Suppressor macrophage (primary cell): ENCODE measurements at regions not wholly inside any gene's neighbourhood (a gene's known extent, or its start where the extent isn't known, plus 50 kb on each side); places are given as distances from the start of the nearest gene placed in this dataset.

Experiments
- DNase-seq, 4 experiments: peaks; one replicate each; pipeline ENCODE4 v3.0.0-alpha.2; 2020 to 2022

DNA sequence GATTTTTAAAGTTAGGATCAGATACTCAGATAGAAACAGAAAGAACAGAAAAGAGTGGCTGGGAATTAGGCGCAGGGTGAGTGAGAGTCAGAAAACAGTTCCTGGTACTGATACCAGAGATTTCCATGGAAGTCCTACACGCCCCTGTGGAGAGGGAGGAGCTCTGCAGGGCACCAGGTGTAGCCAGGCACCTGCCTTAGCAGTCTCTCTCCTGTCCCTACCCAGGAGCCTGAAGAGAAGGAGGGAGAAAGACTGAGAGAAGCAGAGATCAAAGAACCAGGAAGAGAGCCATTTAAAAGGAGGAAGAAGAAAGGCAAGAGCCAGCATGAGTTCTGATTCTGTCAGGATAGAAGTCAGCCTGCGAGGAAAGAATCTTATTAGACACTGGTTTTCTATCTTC lies 65.0 kb downstream of the CBLN1 start:
- DNase-seq, result no peak

DNA sequence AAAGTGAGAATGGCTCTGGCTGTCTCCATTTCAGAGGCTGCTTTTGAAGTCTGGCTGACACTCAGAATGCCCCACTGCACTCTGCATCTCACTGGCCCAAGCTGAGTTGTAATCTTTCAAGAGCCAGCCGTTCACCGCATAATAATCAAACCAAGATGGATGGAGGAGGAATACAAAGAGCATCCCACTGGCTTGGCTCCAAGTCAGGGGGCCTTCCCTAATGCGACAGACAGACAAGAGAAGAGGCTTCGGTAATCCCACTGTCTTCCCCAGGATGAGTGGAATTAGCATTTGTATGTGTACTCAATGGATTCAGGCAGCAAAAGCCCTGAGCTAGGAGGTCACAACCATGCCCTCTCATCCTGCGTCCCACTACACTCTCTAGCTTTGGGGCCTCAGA lies 68.0 kb downstream of the CBLN1 start:
- no peak for DNase-seq

DNA sequence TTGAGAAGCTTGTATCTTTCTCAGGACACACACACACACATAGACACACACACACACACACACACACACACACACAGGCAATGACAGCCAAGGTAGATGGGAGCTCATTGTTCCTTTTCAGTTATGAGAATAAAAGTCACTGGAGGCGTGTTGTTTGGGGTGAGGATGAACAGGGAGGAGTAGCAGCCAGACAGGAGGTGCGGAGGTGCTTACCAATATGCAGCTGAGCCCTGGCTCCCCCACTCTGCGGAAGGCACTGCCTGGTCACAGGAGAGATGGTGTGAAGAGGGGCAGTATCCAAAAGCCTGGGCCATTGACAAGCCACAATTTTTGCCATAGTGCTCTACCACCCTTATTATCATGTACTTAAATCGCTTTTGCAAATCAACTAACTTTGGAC lies 77.4 kb downstream of the CBLN1 start:
- no peak for DNase-seq

DNA sequence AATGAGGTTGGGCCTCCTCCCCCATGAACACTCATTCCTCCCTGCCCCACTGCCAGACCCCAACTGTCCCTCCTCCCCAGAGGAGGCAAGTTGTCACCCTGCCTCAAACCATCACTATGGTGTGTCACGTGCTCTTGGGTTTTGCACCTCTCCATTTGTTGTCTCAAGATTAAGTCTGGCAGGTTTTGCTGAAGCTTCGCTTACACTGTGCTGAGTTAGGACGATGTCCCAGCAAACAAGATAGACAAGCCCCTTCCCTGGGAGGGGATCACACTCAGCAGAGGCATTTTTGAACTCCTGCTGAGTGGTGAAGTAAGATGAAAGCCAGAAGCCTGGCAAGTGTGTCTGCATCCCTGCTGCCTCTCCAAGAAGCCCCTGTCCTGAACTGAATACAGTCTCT lies 78.3 kb downstream of the CBLN1 start:
- no peak for DNase-seq

DNA sequence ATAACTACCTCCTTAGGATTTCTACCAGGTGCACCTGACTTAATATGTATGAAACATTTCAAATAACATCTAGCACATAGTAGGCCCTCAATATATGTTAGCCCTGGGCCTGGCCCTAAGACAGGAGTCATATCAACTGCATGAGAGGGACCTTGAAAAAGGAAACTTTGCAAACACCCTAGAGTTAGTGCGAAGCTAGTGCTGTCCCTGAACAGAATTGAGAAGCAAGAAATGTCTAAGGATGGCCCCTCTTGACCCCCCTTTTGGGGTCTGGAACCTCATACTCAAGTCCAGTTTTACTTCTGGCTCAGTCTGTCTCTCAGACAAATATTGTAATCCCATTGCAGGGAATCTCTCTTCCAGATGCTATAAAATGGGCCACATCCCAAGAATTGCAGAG lies 80.5 kb downstream of the CBLN1 start:
- no peak for DNase-seq

DNA sequence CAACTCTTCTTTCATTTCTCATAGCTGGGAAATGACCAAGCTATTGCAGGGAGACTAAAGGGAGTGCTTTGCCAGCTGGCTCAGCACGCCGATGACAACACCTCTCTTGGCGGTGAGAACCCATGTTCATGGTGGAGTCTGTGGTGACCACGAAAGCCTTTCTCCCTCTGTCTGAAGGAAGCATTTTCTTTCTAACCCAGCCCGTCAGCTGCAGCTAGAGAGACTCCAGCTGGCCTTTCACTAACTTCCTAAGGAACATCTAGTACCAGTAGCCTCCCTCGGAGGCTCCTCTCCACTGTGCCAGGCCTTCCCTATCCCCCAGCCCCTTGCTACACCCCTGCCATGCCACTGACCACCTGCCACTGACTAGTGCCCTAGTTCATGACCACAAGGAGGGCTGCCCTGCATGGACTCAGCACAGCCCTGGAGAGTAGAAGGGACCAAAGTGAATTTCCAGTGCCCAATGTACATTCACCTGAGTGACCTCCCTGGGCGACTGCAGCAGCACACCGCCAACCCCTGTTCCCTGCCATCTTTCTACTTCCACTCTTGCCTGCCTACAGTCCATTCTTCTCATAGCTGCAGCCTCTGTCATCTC lies 81.3 kb downstream of the CBLN1 start:
- no peak for DNase-seq

DNA sequence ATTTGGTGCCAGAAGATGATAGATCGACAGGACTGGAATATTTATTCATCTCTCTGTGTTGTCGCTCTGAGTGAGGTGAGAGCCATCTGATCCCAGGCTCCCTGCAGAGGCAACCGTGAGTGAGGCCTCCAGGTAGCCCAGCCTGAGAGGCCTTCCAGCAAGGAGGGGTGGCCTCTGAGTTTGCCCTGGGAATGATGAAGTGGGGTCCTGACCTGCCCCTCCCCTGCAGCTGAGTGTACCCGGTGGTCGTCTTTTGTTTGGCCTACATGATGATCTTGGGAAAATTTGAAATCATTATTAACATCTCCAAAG lies 86.4 kb downstream of the CBLN1 start:
- DNase-seq, result no peak

DNA sequence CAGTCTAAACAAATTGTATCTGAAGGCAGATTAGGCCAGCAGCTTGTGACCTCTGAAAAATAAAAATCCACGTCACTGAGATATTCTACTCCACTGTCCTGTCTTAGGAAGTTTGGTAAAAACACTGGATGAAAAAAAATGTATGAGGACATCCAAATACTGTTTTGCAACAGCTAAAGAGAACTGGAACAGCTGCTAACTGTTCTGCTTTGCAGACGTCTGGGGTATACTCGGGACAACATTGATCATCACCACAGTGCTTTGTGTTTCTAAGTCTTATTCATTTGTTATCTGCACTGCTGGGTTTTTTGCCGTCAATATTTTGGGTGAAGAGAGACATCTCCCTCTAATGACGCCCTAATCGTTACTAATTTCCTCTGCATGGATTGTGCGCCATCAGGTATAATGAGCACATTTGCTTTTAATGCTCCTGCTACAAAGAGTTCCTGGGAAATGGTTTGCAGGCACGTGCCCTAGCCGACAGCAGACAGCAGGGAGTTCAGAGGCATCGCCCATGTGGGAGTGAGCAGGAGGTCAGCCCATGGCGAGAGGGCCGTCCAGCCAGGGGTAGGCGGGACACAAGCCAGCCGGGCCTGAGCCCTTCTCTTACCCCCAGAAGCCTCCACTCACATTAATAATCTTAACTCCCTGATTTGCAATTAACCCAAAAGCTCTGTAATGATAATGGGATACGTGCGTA lies 87.0 kb downstream of the CBLN1 start:
- no peak for DNase-seq

DNA sequence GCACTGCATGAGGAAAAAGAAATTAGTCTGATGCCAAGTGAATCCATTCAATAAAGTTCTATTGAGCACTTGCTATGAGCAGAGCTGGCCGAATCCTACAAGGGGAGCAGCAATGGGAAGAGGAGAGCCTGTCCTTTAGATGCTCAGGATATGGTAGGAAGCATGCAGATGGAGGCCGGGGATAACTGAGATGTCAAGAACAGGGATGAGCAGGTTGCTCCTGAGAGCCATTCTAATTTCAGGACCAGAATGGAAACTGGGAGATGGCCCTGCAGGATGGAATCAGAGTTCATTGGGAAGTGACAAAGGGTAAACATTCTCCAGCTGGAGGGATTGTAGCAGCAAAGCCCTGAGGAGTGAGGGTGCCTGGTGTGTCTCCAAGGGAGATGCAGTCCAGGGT lies 88.0 kb downstream of the CBLN1 start:
- no peak for DNase-seq

DNA sequence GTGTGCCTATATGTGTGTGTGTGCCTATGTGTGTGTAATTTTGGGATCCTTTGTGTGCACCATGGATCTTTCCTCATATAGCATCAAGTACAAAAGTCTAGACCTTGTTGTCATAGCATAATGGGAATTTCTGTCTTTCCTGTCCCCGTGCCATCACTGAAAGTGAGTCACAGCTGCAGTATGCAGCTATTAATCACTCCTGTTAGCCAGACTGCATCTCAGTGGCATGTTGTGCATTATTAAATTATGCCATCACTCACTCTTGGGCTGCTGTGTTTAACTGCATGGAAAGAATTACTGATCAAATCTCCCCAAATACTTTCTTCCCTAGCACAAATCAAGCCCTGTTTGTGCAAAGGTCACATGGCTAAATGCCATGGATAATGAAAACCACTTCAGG lies 92.4 kb downstream of the CBLN1 start:
- no peak for DNase-seq

DNA sequence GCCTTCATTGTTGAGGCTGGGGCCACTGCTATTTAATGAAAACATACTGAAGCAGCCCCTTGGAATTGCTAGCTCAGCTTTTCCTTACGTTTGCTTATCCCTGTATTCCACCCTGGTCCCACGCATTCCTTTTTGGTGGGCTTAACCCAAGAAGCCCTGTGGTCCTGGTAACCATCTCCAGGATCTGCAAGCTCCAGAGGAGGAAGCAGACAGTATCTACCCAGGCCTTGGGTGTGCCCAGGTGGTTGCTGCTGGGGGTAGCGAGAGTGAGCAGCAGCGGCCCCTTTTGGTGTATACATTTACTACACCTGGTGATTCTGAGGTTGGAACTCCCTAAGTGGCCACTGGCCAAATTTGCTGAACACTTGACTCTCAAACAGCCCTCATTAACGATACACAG lies 97.7 kb downstream of the CBLN1 start:
- peak in 1 of 4 experiments; percentile 0 for DNase-seq

DNA sequence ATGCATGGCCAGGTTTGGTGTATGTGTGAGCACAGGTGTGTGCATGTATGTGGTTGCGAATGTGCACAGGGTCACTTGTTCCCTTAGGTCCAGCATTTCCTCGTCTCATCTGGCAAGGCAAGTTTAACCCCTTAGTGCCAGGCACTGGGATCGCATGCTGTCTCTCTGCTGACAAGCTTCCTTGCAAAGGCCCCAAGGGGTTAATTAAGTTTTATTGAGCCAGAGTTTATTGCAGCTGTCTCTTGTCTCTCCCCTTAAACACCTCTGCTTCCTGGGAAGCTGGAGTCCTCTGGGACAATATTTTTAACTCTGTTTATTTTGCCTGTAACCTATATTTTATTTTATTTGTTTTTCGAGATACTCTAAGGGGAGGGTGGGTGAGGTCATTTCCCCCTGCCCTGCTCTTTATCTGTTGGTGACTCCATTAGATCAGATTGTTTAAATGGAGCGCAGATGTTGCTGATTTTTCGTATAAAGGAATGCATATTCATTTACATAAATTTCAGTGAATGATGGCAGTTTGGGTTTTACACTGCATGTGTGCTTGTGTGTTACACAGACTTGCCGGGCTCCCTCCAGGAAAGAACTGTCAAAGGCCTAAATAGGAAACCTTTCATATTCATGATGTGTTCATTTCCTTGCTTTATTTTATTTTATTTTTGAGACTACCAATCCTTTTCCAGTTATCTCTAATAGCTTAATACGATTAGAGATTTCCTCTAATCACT lies 99.7 kb downstream of the CBLN1 start:
- DNase-seq, result no peak

DNA sequence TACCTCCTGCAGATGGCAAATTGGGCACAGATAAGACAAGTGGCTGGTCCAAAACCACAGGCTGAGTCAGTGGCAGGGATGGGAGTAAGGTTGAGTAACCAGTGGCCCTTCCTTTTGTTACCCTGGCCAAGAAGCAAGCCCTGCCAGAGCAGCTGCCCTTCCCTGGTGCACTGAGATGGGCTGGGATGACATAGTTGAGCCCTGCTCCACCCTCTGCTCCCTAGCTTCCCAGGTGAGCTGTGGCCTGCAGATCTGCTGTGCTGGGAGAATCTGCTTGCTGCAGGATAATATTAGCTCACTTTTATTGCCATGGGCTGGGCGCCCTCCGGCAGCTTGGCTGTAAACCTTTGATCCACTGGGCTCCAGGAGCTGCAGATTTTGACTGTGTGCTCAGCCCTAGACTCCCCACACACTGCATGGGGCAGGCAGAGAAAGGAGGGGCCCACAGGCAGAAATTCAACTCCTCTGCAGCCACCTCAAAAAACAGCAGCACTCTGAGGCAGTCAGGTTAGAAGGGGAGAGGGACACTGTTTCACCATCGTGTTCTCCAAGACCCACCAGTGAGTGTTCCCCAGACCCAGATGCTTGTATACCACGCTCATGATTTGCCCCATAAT lies 101.8 kb downstream of the CBLN1 start:
- DNase-seq, result no peak

DNA sequence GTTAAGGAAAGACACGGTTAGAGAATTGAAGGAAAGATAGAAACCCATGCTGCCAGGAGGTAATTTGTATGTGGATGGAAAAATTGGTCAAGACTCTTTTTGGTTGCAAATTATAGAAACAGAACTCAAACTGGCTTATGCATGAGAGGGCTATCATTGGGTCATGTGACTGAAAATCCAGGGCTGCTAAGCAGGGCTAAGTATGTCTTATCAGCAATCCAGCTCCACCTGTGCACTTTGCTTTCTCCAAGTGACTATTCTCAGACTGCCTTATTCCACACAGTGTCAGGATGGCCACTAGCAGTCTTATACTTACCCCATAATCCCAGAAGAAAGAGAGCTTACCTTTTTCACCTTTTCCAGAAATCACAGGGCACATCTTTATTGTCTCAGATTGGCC lies 113.5 kb downstream of the CBLN1 start:
- DNase-seq, result no peak

DNA sequence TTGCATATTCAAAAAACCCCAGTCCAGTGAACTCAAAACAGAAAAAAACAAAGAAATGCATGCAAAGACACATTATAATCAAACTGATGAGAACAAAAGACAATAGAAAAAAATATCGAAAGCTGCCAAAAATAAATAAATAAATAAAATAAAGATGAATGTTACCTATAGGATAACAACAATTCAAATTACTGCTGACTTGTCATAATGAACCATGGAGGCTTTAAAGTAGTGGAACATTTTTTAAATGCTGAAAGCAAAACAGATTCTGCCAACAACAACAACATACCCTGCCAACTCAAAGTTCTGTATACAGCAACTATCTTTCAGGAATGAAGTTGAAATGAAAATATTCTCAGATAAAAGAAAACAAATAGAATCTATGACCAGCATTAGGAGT lies 116.6 kb downstream of the CBLN1 start:
- no peak for DNase-seq

DNA sequence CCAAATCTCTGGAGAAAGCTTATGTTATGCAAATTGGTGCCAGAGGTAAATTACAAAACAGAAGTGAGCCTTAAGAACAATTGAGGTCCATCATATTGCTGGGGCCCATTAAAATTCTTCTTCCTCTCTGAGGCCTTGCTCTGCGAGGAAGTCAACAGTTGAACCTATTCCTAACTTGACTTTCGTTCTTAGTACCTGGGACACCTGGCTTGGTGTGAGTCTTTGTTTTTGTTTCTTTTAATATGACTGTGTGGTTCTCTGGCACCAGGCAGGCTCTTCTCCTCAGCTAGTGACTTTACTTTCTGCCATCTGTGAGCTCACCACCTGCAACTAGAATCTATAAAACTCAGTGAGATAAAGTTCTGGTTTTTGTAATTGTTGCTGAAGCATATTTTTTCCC lies 120.4 kb downstream of the CBLN1 start:
- DNase-seq, result no peak

DNA sequence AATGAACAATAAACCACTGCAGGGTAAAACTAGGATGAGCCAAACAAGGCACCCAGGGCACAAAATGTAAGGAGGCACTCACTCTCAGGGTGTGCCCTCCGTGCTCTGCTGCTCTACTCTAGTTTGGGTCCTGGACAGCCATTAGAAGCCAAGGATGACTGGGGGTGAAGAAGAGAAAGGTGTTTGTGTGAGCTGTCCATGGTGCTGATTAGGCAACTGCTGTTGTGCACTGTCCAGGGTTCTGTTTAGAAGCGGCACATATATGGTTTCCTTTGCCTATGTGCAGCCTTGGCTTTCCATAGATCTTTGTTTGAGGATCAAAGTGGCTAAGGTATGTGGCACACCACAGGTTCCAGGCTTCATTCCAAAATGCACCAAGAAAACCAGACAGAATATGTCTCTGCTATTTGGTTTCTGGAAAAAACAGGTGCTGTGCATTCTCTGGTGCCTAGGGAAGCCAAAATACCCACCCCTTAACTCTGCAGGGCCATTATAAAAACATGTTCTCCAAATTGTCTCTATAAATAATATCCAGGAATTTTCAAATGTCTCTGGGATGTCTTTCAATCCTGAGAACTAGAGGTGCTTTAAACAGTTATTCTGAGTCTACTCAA lies 123.5 kb downstream of the CBLN1 start:
- peak in 3 of 4 experiments; percentile 11 to 30 (median 21) for DNase-seq

DNA sequence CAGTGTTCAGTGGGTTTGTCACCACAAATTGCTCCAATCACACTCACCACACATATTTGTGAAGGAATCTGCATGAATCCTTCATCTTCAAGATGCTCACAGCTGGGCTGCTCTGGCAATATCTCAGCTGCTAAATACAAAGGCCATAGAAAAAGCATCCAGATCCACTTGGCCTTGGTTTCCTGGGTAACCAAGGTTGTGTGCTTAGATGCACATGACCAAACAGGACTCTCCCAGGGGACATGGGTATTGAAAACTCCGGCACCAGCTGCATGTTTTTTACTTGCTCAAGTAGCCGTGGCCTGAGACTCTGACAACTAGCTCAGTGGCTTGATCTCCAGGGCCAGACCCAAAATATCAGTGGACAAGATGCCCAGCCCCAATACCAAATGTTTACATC lies 131.3 kb downstream of the CBLN1 start:
- DNase-seq, result no peak

DNA sequence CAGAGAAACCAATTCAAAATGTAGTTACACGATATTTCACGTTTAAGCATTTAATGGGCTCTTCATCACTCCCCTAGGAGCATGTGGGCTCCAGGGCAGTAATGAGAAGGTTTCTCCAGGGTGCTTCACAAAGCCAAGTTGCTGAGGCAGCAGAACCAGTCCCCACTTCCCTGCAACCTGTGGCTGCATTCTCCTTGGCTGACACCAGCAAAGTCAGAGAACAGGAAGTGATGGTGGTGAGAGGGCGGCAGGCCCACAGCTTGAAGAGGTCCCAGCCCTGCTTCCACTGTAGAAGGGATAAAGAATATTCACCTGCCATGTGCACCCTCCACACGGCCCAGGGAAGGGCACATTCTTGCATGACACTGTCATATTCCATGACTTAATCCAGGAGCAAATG lies 133.2 kb downstream of the CBLN1 start:
- DNase-seq, result no peak

DNA sequence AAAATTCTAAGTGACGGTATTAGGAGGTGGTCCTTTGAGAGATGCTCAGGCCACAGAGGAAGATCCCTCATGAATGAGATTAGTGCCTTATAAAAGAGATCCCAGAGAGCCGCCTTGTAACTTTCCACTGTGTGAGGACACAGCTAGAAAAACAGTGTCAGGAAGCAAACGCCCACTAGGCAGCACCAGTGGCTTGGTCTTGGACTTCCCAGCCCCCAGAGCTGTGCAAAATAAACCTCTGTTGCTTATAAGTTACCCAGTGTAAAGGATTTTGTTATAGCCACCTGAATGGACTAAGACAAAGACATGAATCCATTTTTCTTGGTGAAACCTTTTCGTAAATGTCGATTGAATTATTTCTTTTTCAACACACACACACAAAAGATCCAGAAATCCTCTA lies 141.0 kb downstream of the CBLN1 start:
- no peak for DNase-seq

DNA sequence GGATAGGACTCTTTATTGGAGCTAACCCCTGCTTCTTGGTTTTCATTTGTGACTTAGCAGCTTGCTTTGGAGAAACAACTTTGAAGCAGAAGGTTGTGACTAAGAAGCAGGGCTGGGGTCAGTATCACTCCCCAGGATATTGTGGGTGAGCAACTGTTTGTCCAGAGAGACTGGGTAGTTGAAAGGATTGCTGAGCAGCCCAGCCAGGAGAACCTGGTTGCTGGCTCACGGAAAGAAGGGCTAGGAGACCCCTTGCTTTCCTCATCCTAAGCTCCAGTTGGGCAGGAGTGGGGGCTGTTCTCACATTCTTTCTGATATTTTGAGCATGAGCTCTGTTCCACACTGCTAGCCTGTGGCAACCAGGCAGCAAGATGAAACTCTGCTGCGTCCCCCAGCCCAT lies 151.2 kb downstream of the CBLN1 start:
- no peak for DNase-seq

DNA sequence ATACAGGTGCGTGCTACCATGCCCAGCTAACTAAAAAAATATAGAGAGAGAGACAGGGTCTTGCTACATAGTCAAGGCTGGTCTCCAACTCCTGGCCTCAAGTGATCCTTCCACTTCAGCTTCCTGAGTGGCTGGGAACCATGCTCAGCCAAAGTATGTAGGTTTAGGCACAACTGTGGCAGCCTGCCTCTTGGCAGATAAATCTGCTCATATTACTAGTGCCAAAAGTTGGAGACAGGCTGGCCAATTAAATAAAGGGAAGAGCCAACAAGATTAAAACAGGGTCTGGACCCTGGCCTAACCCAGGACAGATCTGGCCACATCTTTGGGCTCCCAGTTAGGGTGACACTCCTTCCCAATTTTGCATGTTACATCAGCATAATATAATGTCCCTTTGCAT lies 151.7 kb downstream of the CBLN1 start:
- DNase-seq, result no peak

DNA sequence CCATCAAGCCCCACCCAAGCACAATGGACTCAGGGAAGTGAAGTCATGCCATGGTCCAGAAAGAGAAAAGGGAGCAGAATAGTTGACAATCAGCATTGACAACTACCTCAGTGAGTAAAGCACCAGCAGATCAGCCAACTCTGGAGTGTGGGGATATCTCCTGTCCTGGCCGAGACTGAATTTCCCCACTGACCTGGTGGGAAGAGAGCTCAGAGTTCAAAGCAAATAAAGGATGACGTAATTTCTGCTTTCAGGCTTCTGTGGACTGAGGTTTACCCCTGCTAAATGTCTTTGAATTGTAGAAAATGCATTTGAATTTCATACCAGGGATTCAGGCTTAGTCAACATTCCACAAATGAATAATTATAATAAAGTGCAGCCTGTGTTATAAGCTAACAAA lies 152.9 kb downstream of the CBLN1 start:
- no peak for DNase-seq

DNA sequence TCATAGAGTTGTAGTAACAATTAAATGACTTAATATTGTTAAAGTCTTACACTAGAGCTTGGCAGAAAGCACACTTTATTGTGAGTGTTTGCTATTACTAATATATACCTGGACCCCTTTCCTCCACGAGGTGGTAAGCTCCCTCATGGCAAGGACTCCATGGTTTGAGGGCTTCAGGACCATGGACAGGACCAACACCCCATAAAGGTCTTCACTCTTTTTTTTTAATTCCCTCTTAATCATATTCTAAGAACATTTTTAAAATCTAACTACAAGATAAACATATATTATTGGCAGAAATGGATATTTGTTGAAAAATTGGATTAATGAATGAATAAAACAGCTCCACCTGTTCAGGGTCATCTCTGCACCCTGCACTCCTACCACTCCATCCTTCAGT lies 154.5 kb downstream of the CBLN1 start:
- DNase-seq, result peak in 1 of 4 experiments; percentile 0
